HEK293T (cell line): ENCODE measurements at regions not wholly inside any gene's neighbourhood (a gene's known extent, or its start where the extent isn't known, plus 50 kb on each side); places are given as distances from the start of the nearest gene placed in this dataset.

ENCODE experiments used
- CTCF ChIA-PET: fragments of 350-600 bp; formaldehyde crosslinking; extraction: SDS; loops from one replicate; lab custom pipeline; 2021; ENCODE audit warnings: antibody characterized with exemption, inconsistent platforms; lab: Yijun Ruan, JAX
- POLR2A ChIA-PET: fragments of 350-600 bp; formaldehyde crosslinking; extraction: SDS; loops from one replicate; lab custom pipeline; 2020; ENCODE audit warnings: antibody characterized with exemption, inconsistent platforms; lab: Yijun Ruan, JAX
- DNase-seq: peaks from one replicate; pipeline ENCODE4 v3.0.0; 2012; ENCODE audit warnings: mixed read lengths; ENCODE audit errors: extremely low spot score
- ARNT ChIP-seq: fragments of 450-650 bp; IDR thresholded peaks from 2 replicates; pipeline ENCODE4 v1.6.1; 2017; ENCODE audit warnings: mild to moderate bottlenecking
- BHLHE40 ChIP-seq: fragments of 450-650 bp; IDR thresholded peaks from 2 replicates; pipeline ENCODE4 v1.6.1; 2016; ENCODE audit warnings: mild to moderate bottlenecking, moderate library complexity, borderline replicate concordance
- CTBP1 ChIP-seq: fragments of 450-650 bp; IDR thresholded peaks from 2 replicates; pipeline ENCODE4 v1.6.1; 2016; ENCODE audit warnings: borderline replicate concordance
- ELF4 ChIP-seq: fragments of 450-650 bp; IDR thresholded peaks from 2 replicates; pipeline ENCODE4 v1.6.1; 2017; ENCODE audit warnings: antibody characterized with exemption
- FOXA1 ChIP-seq: fragments of 450-650 bp; IDR thresholded peaks from 2 replicates; pipeline ENCODE4 v1.6.1; 2016; ENCODE audit warnings: mild to moderate bottlenecking
- FOXK2 ChIP-seq: fragments of 450-650 bp; IDR thresholded peaks from 2 replicates; pipeline ENCODE4 v1.6.1; 2016; ENCODE audit warnings: mild to moderate bottlenecking
- FOXM1 ChIP-seq: fragments of 450-650 bp; IDR thresholded peaks from 2 replicates; pipeline ENCODE4 v1.6.1; 2017; ENCODE audit warnings: mild to moderate bottlenecking, borderline replicate concordance
- HDGF ChIP-seq: fragments of 450-650 bp; IDR thresholded peaks from 2 replicates; pipeline ENCODE4 v1.6.1; 2017; ENCODE audit warnings: antibody characterized with exemption, borderline replicate concordance
- L3MBTL2 ChIP-seq: fragments of 450-650 bp; conservative IDR thresholded peaks from 2 replicates; pipeline ENCODE4 v1.6.1; 2016; ENCODE audit warnings: mild to moderate bottlenecking
- LEF1 ChIP-seq: fragments of 450-650 bp; IDR thresholded peaks from 2 replicates; pipeline ENCODE4 v1.6.1; 2017; ENCODE audit warnings: mild to moderate bottlenecking, borderline replicate concordance
- NFRKB ChIP-seq: fragments of 450-650 bp; IDR thresholded peaks from 2 replicates; pipeline ENCODE4 v1.6.1; 2016; ENCODE audit warnings: mild to moderate bottlenecking, moderate library complexity
- PKNOX1 ChIP-seq: fragments of 450-650 bp; IDR thresholded peaks from 2 replicates; pipeline ENCODE4 v1.6.1; 2016
- SP1 ChIP-seq: fragments of 450-650 bp; IDR thresholded peaks from 2 replicates; pipeline ENCODE4 v1.6.1; 2017
- SUZ12 ChIP-seq: fragments of 450-650 bp; IDR thresholded peaks from 2 replicates; pipeline ENCODE4 v1.6.1; 2016; ENCODE audit warnings: mild to moderate bottlenecking
- TARDBP ChIP-seq: fragments of 450-650 bp; IDR thresholded peaks from 2 replicates; pipeline ENCODE4 v1.6.1; 2016
- ZNF384 ChIP-seq: fragments of 450-650 bp; IDR thresholded peaks from 2 replicates; pipeline ENCODE4 v1.6.1; 2016

GRCh38 chr2:7661502-7661901 lies 744.3 kb downstream of the RNF144A start:
- ChIA-PET POLR2A (no interaction called here), CTCF (no interaction called here)
- no peak for DNase-seq
- no peak for TF ChIP-seq ARNT
- no peak for TF ChIP-seq LEF1
- TF ChIP-seq FOXM1, result no peak
- no peak for TF ChIP-seq ZNF384
- no peak for TF ChIP-seq PKNOX1
- TF ChIP-seq FOXA1, result no peak
- TF ChIP-seq NFRKB, result no peak
- no peak for TF ChIP-seq TARDBP
- TF ChIP-seq SP1, result no peak
- TF ChIP-seq ELF4, result no peak

- ChIA-PET CTCF (no interaction called here), POLR2A (no interaction called here)
- no peak for DNase-seq
- no peak for TF ChIP-seq FOXA1
- TF ChIP-seq ZNF384, result no peak
- no peak for TF ChIP-seq ARNT
- no peak for TF ChIP-seq FOXK2
Measured at GRCh38 chr2:7665880-7666279, 748.7 kb downstream of the RNF144A start.

- no peak for DNase-seq
- TF ChIP-seq FOXM1 (no peak), CTBP1 (no peak), FOXA1 (no peak), ELF4 (no peak), L3MBTL2 (no peak), HDGF (no peak), BHLHE40 (no peak), ZNF384 (no peak), NFRKB (no peak), ARNT (no peak), SUZ12 (no peak), FOXK2 (no peak), SP1 (no peak), TARDBP (no peak), PKNOX1 (no peak), LEF1 (no peak)
- ChIA-PET POLR2A (no interaction called here), CTCF (no interaction called here)
Measured at GRCh38 chr2:7666596-7667259, 749.5 kb downstream of the RNF144A start.

- POLR2A ChIA-PET, result no interaction called here
- CTCF ChIA-PET, result no interaction called here
- DNase-seq, result no peak
- TF ChIP-seq CTBP1, result no peak
- TF ChIP-seq ARNT, result no peak
- no peak for TF ChIP-seq FOXA1
- TF ChIP-seq NFRKB, result no peak
- TF ChIP-seq HDGF, result no peak
- no peak for TF ChIP-seq BHLHE40
- no peak for TF ChIP-seq SP1
- no peak for TF ChIP-seq ZNF384
Measured at GRCh38 chr2:7667260-7667757, 750.1 kb downstream of the RNF144A start.

GRCh38 chr2:7670905-7671641 lies 753.9 kb downstream of the RNF144A start:
- no peak for TF ChIP-seq SP1
- TF ChIP-seq HDGF, result no peak
- no peak for TF ChIP-seq SUZ12
- no peak for TF ChIP-seq CTBP1
- no peak for TF ChIP-seq L3MBTL2
- no peak for TF ChIP-seq FOXK2
- no peak for TF ChIP-seq ZNF384
- no peak for TF ChIP-seq PKNOX1
- TF ChIP-seq FOXA1, result no peak
- no peak for TF ChIP-seq NFRKB
- TF ChIP-seq BHLHE40, result no peak
- TF ChIP-seq TARDBP, result no peak
- no peak for TF ChIP-seq LEF1
- no peak for TF ChIP-seq ARNT
- POLR2A ChIA-PET, result no interaction called here
- CTCF ChIA-PET, result no interaction called here
- DNase-seq, result no peak

- DNase-seq, result peak; percentile 39
- POLR2A ChIA-PET, result no interaction called here
- CTCF ChIA-PET, result no interaction called here
- TF ChIP-seq CTBP1 (no peak), SUZ12 (no peak), TARDBP (no peak), ARNT (no peak), NFRKB (no peak), ZNF384 (no peak), HDGF (no peak), PKNOX1 (no peak), FOXM1 (no peak), L3MBTL2 (no peak), FOXK2 (no peak), ELF4 (no peak), SP1 (no peak), LEF1 (no peak), FOXA1 (no peak), BHLHE40 (no peak)
Measured at GRCh38 chr2:7672027-7672684, 754.9 kb downstream of the RNF144A start.
